ENCODE measurements at regions not wholly inside any gene's neighbourhood (a gene's known extent, or its start where the extent isn't known, plus 50 kb on each side); places are given as distances from the start of the nearest gene placed in this dataset.

DNA sequence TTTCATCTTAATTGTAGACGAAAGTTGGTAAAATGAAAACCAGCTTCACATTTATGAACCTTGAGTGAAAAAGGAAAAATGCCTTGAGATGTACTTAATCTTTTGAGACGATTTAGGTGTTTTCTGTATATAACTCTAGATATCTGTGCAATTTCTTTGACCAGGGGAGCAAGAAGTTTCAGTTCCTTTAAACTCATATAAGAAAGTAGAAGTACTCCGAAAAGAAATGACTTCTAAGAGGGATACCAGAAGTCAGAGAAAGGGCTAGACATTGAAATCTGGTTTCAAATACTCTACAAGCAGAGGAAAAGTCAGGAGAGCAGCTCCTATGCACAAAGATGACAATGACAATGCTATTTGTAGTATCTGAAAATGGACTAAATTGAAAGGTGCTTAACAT lies 303.7 kb downstream of the BAMBI start:
- no peak for TF ChIP-seq EZH2phosphoT487 (IDR thresholded peaks at IDR 0.05; ENCODE audit: borderline replicate concordance)
- TF ChIP-seq, protein P1, sequence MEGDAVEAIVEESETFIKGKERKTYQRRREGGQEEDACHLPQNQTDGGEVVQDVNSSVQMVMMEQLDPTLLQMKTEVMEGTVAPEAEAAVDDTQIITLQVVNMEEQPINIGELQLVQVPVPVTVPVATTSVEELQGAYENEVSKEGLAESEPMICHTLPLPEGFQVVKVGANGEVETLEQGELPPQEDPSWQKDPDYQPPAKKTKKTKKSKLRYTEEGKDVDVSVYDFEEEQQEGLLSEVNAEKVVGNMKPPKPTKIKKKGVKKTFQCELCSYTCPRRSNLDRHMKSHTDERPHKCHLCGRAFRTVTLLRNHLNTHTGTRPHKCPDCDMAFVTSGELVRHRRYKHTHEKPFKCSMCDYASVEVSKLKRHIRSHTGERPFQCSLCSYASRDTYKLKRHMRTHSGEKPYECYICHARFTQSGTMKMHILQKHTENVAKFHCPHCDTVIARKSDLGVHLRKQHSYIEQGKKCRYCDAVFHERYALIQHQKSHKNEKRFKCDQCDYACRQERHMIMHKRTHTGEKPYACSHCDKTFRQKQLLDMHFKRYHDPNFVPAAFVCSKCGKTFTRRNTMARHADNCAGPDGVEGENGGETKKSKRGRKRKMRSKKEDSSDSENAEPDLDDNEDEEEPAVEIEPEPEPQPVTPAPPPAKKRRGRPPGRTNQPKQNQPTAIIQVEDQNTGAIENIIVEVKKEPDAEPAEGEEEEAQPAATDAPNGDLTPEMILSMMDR (conservative IDR thresholded peaks at IDR 0.05; ENCODE audit: low read length) = no peak

Data from Loucy (cell line).